Smooth muscle cell (in vitro differentiated cells): ENCODE measurements at regions not wholly inside any gene's neighbourhood (a gene's known extent, or its start where the extent isn't known, plus 50 kb on each side); places are given as distances from the start of the nearest gene placed in this dataset.

Experiments
- DNase-seq: peaks from one replicate; lab custom pipeline; 2025; ENCODE audit not compliant: unreplicated experiment; lab: John Stamatoyannopoulos, UW
- H2AFZ ChIP-seq: fragments of 200-600 bp; sonication (generic); 2 replicates; pipeline ENCODE4 v1.6.0; 2016; ENCODE audit warnings: antibody characterized with exemption, low read depth, mild to moderate bottlenecking
- H3F3A ChIP-seq: fragments of 200-600 bp; sonication (generic); 2 replicates; pipeline ENCODE4 v1.6.0; 2017; ENCODE audit warnings: antibody characterized with exemption, low read depth
- H3K27ac ChIP-seq: fragments of 200-600 bp; sonication (generic); 2 replicates; pipeline ENCODE4 v1.5.1; 2016; ENCODE audit warnings: low read depth, mild to moderate bottlenecking
- H3K27me3 ChIP-seq: fragments of 200-600 bp; sonication (generic); 2 replicates; pipeline ENCODE4 v1.6.1; 2016; ENCODE audit warnings: low read depth, mild to moderate bottlenecking
- H3K36me3 ChIP-seq: fragments of 200-600 bp; sonication (generic); 2 replicates; pipeline ENCODE4 v1.5.1; 2016; ENCODE audit warnings: low read depth
- H3K4me1 ChIP-seq: fragments of 200-600 bp; sonication (generic); 2 replicates; pipeline ENCODE4 v1.5.1; 2016; ENCODE audit warnings: low read depth
- H3K4me2 ChIP-seq: fragments of 200-600 bp; sonication (generic); 2 replicates; pipeline ENCODE4 v1.6.0; 2016; ENCODE audit warnings: mild to moderate bottlenecking
- H3K4me3 ChIP-seq: fragments of 200-600 bp; sonication (generic); 2 replicates; pipeline ENCODE4 v1.5.1; 2016; ENCODE audit warnings: mild to moderate bottlenecking
- H3K79me2 ChIP-seq: fragments of 200-600 bp; sonication (generic); 2 replicates; pipeline ENCODE4 v1.6.0; 2016; ENCODE audit warnings: low read depth, mild to moderate bottlenecking
- H3K9ac ChIP-seq: fragments of 200-600 bp; sonication (generic); 2 replicates; pipeline ENCODE4 v1.6.0; 2016; ENCODE audit warnings: low read depth
- H3K9me3 ChIP-seq: fragments of 200-600 bp; sonication (generic); replicated peaks from 2 replicates; pipeline ENCODE4 v1.5.1; 2016; ENCODE audit warnings: low read depth
- H4K20me1 ChIP-seq: fragments of 200-600 bp; sonication (generic); 2 replicates; pipeline ENCODE4 v1.6.0; 2016; ENCODE audit warnings: low read depth
- WGBS: methylation state at CpG from one replicate; pipeline ENCODE4 v1.1.7; 2016; ENCODE audit warnings: low lambda C conversion rate; 5-methylcytosine and 5-hydroxymethylcytosine counted together
- TF ChIP-seq, protein P1 (sequence below): fragments of 200-600 bp; sonication (generic); IDR thresholded peaks from 2 replicates; pipeline ENCODE4 v1.5.1; 2017; ENCODE audit warnings: borderline replicate concordance, mild to moderate bottlenecking, antibody characterized with exemption; ENCODE audit not compliant: insufficient read depth, poor library complexity, severe bottlenecking

DNA sequence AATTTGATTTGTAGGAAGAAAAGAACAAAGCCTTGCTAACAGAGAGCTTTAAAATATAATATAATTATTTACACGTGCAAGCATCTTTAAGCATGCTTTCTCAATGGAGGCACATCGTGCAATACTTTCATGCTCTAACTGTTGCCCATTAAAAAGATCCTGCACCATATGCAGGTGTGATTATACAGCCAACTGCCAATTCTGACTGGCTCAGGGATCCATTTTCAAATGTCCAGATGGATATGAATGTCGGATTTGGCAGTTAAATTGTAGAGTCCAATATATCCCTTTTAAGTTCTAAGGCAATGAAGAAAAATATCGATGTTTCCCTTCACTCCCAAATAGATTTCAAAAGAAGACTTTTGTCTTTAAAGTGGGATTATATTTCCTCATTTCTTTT lies 416.4 kb upstream of the CD180 start:
- Histone ChIP-seq H2AFZ (no peak overlapping the region), H3K9me3 (no peaks in the 10 kb centered on the region), H3K4me3 (no peak overlapping the region), H3K36me3 (no peaks in the 10 kb centered on the region), H3K9ac (no peak overlapping the region), H3F3A (no peaks in the 10 kb centered on the region), H3K4me2 (no peak overlapping the region), H4K20me1 (no peaks in the 10 kb centered on the region), H3K4me1 (no peaks in the 10 kb centered on the region), H3K27me3 (no peaks in the 10 kb centered on the region), H3K79me2 (no peaks in the 10 kb centered on the region), H3K27ac (no peak overlapping the region)
- TF ChIP-seq, protein P1, sequence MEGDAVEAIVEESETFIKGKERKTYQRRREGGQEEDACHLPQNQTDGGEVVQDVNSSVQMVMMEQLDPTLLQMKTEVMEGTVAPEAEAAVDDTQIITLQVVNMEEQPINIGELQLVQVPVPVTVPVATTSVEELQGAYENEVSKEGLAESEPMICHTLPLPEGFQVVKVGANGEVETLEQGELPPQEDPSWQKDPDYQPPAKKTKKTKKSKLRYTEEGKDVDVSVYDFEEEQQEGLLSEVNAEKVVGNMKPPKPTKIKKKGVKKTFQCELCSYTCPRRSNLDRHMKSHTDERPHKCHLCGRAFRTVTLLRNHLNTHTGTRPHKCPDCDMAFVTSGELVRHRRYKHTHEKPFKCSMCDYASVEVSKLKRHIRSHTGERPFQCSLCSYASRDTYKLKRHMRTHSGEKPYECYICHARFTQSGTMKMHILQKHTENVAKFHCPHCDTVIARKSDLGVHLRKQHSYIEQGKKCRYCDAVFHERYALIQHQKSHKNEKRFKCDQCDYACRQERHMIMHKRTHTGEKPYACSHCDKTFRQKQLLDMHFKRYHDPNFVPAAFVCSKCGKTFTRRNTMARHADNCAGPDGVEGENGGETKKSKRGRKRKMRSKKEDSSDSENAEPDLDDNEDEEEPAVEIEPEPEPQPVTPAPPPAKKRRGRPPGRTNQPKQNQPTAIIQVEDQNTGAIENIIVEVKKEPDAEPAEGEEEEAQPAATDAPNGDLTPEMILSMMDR = no peak
- WGBS = 94% methylated on average over 4 of the region's 4 CpGs
- no peak for DNase-seq

DNA sequence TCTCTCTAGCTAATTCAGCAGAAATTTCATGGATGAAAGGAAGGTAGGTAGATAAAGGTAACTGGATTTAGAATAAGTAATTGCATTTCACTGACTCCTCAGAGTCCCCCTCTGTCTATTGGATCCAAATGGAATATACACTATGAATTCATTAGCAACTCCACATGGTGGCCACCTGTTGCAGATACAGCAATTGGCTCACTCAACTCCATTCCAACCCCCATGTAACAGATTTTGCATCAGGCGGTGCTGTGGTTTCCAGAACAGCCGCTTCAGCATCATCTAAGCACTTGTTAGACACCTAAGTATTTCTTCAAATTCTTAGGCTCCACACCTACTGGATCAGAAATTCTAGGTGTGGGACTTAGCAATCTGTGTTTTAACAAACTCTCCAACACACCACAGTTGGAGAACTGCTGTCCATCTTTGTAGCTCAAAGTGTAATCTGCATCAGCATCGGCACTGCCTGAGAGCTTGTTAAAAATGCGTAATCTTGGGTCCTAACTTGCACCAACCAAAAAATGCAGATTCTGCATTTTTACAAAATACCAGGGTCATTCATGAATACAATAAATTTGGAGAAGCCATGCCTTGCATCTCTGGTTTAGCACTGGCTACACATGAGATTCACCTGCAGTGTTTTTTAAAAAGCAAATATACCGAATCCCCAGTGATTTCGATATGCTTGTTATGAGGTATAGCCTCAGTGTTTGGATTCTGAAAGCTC lies 413.8 kb upstream of the CD180 start:
- Histone ChIP-seq H3K9me3 (no peaks in the 10 kb centered on the region), H3K4me3 (no peak overlapping the region), H3K4me2 (no peak overlapping the region), H3K27ac (no peak overlapping the region), H2AFZ (no peak overlapping the region), H3K79me2 (no peaks in the 10 kb centered on the region), H3K9ac (no peak overlapping the region), H3K36me3 (no peaks in the 10 kb centered on the region), H3F3A (no peaks in the 10 kb centered on the region), H3K27me3 (peaks cover 2% of the 10 kb centered on the region), H3K4me1 (no peaks in the 10 kb centered on the region), H4K20me1 (no peaks in the 10 kb centered on the region)
- WGBS = 95% methylated on average over 6 of the region's 6 CpGs
- TF ChIP-seq, protein P1 = no peak
- DNase-seq = no peak

DNA sequence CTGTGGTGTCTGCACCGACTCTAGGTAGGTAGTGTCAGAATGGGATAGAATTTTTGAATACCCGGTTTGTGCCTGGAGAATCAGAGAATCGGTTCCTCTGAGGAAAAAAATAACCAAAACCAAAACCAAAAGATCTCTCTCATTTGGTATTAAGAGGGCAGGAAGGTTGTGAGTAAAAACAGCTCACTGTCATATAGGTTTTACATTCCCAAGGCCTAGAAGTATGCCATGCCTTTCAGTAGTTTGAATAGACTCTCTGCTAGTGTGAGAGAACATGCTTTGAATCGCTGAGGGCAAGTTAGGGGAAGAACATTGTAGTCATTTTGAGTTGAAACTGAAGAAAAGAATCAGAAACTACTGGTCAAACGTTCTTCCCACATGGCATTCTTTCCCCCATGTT lies 411.4 kb upstream of the CD180 start:
- Histone ChIP-seq H3K9ac (no peak overlapping the region), H4K20me1 (no peaks in the 10 kb centered on the region), H3K4me1 (no peaks in the 10 kb centered on the region), H3K79me2 (no peaks in the 10 kb centered on the region), H3K36me3 (no peaks in the 10 kb centered on the region), H3K4me2 (no peak overlapping the region), H3K27ac (no peak overlapping the region), H3K9me3 (no peaks in the 10 kb centered on the region), H3K4me3 (no peak overlapping the region), H2AFZ (no peak overlapping the region), H3K27me3 (peaks cover 2% of the 10 kb centered on the region), H3F3A (no peaks in the 10 kb centered on the region)
- TF ChIP-seq, protein P1 = no peak
- no peak for DNase-seq
- WGBS = 92% methylated on average over 5 of the region's 5 CpGs

GRCh38 chr5:67606586-67606947 lies 410.0 kb upstream of the CD180 start:
- H2AFZ ChIP-seq = no peak overlapping the region
- H4K20me1 ChIP-seq = no peaks in the 10 kb centered on the region
- 89% methylated on average over 2 of the region's 2 CpGs for WGBS
- no peak overlapping the region for H3K27ac ChIP-seq
- H3K27me3 ChIP-seq = peaks cover 2% of the 10 kb centered on the region
- H3K4me2 ChIP-seq = no peak overlapping the region
- H3K4me1 ChIP-seq = no peaks in the 10 kb centered on the region
- TF ChIP-seq, protein P1 = no peak
- H3K4me3 ChIP-seq = no peak overlapping the region
- no peaks in the 10 kb centered on the region for H3K79me2 ChIP-seq
- H3F3A ChIP-seq = no peaks in the 10 kb centered on the region
- no peak for DNase-seq
- no peaks in the 10 kb centered on the region for H3K36me3 ChIP-seq
- no peaks in the 10 kb centered on the region for H3K9me3 ChIP-seq
- H3K9ac ChIP-seq = no peak overlapping the region
